ENCODE measurements at regions not wholly inside any gene's neighbourhood (a gene's known extent, or its start where the extent isn't known, plus 50 kb on each side); places are given as distances from the start of the nearest gene placed in this dataset.

GRCh38 chr5:2663489-2663888 is 88.0 kb downstream of the IRX2 start:
- Histone ChIP-seq H3K27me3 (ENCODE audit: control insufficient read depth, low read length) (no peaks in the 10 kb centered on the region), H3K4me3 (ENCODE audit: low read length) (no peak overlapping the region), H3K4me1 (ENCODE audit: control insufficient read depth, low read length) (no peaks in the 10 kb centered on the region), H3K27ac (ENCODE audit: low read depth, low read length) (no peak overlapping the region), H3K36me3 (ENCODE audit: control insufficient read depth, low read length) (no peaks in the 10 kb centered on the region), H3K9me2 (replicated peaks; ENCODE audit: control insufficient read depth, low read length) (no peaks in the 10 kb centered on the region), H3K4me2 (ENCODE audit: low read length) (no peak overlapping the region), H3K79me2 (ENCODE audit: control insufficient read depth, low read length) (no peaks in the 10 kb centered on the region), H3K9me3 (ENCODE audit: control insufficient read depth, insufficient read depth, low read length) (no peaks in the 10 kb centered on the region), H3F3A (ENCODE audit: control insufficient read depth, insufficient read depth) (no peaks in the 10 kb centered on the region), H4K20me1 (ENCODE audit: control insufficient read depth, insufficient read depth, low read depth, low read length) (no peaks in the 10 kb centered on the region)
- TF ChIP-seq, protein P1, sequence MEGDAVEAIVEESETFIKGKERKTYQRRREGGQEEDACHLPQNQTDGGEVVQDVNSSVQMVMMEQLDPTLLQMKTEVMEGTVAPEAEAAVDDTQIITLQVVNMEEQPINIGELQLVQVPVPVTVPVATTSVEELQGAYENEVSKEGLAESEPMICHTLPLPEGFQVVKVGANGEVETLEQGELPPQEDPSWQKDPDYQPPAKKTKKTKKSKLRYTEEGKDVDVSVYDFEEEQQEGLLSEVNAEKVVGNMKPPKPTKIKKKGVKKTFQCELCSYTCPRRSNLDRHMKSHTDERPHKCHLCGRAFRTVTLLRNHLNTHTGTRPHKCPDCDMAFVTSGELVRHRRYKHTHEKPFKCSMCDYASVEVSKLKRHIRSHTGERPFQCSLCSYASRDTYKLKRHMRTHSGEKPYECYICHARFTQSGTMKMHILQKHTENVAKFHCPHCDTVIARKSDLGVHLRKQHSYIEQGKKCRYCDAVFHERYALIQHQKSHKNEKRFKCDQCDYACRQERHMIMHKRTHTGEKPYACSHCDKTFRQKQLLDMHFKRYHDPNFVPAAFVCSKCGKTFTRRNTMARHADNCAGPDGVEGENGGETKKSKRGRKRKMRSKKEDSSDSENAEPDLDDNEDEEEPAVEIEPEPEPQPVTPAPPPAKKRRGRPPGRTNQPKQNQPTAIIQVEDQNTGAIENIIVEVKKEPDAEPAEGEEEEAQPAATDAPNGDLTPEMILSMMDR (IDR thresholded peaks at IDR 0.05; ENCODE audit: low read depth, low read length, poor library complexity, severe bottlenecking) = no peak
- TF ChIP-seq EZH2phosphoT487 (IDR thresholded peaks at IDR 0.05; ENCODE audit: borderline replicate concordance, low read length) = no peak

DNA sequence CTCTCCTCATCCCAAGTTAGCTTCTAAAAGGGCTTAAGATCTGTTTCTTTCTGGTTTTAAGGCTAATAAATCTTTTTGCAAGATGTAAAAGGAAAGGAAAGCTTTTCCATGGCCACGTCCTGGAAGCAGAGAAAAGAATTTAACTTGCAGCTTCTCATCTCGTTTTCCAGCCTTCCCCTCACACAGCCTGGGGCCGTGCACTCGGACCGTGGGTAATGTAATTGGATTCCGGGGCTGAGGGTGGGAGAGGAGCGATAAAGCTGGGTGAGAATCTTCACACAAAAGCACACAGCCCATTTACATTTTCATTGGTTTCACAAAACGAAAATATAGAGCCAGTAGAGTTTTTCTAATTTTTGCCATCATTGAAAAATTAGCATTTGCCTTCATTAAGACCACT is 91.2 kb downstream of the IRX2 start:
- H3K4me3 ChIP-seq (ENCODE audit: low read length) = no peak overlapping the region
- no peaks in the 10 kb centered on the region for H3K9me2 ChIP-seq (replicated peaks; ENCODE audit: control insufficient read depth, low read length)
- no peaks in the 10 kb centered on the region for H3K36me3 ChIP-seq (ENCODE audit: control insufficient read depth, low read length)
- H3K4me1 ChIP-seq (ENCODE audit: control insufficient read depth, low read length) = no peaks in the 10 kb centered on the region
- no peaks in the 10 kb centered on the region for H3K27me3 ChIP-seq (ENCODE audit: control insufficient read depth, low read length)
- H3K27ac ChIP-seq (ENCODE audit: low read depth, low read length) = no peak overlapping the region
- no peaks in the 10 kb centered on the region for H3K79me2 ChIP-seq (ENCODE audit: control insufficient read depth, low read length)
- H4K20me1 ChIP-seq (ENCODE audit: control insufficient read depth, insufficient read depth, low read depth, low read length) = no peaks in the 10 kb centered on the region
- no peaks in the 10 kb centered on the region for H3K9me3 ChIP-seq (ENCODE audit: control insufficient read depth, insufficient read depth, low read length)
- H3K4me2 ChIP-seq (ENCODE audit: low read length) = no peak overlapping the region
- no peaks in the 10 kb centered on the region for H3F3A ChIP-seq (ENCODE audit: control insufficient read depth, insufficient read depth)
- TF ChIP-seq, protein P1 (IDR thresholded peaks at IDR 0.05; ENCODE audit: low read depth, low read length, poor library complexity, severe bottlenecking) = no peak

DNA sequence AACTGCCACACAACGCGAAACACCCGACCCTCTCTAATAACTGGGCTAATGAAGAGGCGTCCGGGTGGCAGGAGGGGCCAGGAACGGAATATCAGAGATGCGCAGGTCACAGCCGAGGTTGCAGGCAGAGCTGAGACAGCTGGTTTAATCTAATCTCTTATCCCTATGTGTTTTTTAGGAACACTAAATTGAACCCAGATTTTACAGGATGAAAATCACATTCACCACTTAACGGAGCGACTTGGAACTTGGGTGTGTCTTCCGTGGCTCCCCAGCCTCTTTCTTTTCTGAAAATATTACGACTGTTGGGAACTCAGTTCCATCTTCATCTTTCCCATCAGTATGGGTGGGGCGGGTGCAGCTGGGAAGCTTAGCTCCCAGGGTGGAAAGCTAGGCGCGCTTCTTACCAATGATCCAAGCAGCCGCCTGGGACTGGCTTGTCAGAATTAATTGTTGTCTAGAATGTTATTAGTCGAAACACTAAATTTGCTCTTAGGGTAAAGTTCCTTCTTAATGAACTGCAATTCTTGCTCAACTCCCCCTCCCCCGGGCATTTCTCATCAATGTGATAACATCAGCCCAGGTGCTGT is 92.5 kb downstream of the IRX2 start:
- TF ChIP-seq EZH2phosphoT487 (IDR thresholded peaks at IDR 0.05; ENCODE audit: borderline replicate concordance, low read length) = no peak
- TF ChIP-seq, protein P1 (IDR thresholded peaks at IDR 0.05; ENCODE audit: low read depth, low read length, poor library complexity, severe bottlenecking) = no peak
- Histone ChIP-seq H3K9me3 (ENCODE audit: control insufficient read depth, insufficient read depth, low read length) (peaks cover 4% of the 10 kb centered on the region; the same call in 1 of the 2 replicates), H3K27ac (ENCODE audit: low read depth, low read length) (no peak overlapping the region), H3F3A (ENCODE audit: control insufficient read depth, insufficient read depth) (no peaks in the 10 kb centered on the region), H3K36me3 (ENCODE audit: control insufficient read depth, low read length) (no peaks in the 10 kb centered on the region), H3K4me1 (ENCODE audit: control insufficient read depth, low read length) (no peaks in the 10 kb centered on the region), H3K27me3 (ENCODE audit: control insufficient read depth, low read length) (no peaks in the 10 kb centered on the region), H4K20me1 (ENCODE audit: control insufficient read depth, insufficient read depth, low read depth, low read length) (no peaks in the 10 kb centered on the region), H3K4me2 (ENCODE audit: low read length) (no peak overlapping the region), H3K4me3 (ENCODE audit: low read length) (no peak overlapping the region), H3K79me2 (ENCODE audit: control insufficient read depth, low read length) (no peaks in the 10 kb centered on the region), H3K9me2 (replicated peaks; ENCODE audit: control insufficient read depth, low read length) (no peaks in the 10 kb centered on the region)

All from DOHH2 (cell line).